HepG2 (cell line): ENCODE measurements at regions not wholly inside any gene's neighbourhood (a gene's known extent, or its start where the extent isn't known, plus 50 kb on each side); places are given as distances from the start of the nearest gene placed in this dataset.

Experiments
- ATAC-seq: fragments of 200-7000 bp; cut with Tn5 transposase; 3 replicates; pipeline ENCODE4 v1.9.1; 2020; ENCODE audit warnings: mild to moderate bottlenecking, moderate library complexity
- BruUV-seq: library from RNA; stranded (reverse); fragments of 400-500 nt; replicated peaks from 2 replicates; lab custom pipeline; 2021; lab: Mats Ljungman, UMichigan
- CTCF ChIA-PET: fragments of 300-600 bp; formaldehyde crosslinking; extraction: SDS; loops from one replicate; lab custom pipeline; 2021; ENCODE audit warnings: low total read pairs, inconsistent platforms, low intra/inter-chr PET ratio; lab: Yijun Ruan, JAX
- POLR2A ChIA-PET: fragments of 350-600 bp; sonication (Branson Sonifier 250); formaldehyde crosslinking; loops from one replicate; lab custom pipeline; 2020; ENCODE audit warnings: antibody characterized with exemption, inconsistent platforms; lab: Yijun Ruan, JAX
- DNase-seq: peaks from one replicate; pipeline ENCODE4 v3.0.0-alpha.2; 2015; ENCODE audit warnings: low spot score
- FAIRE-seq: peaks from 3 replicates; lab custom pipeline; 2011; peaks lifted over from hg19 to GRCh38; lab: Jason Lieb, UNC
- H2AFZ ChIP-seq: one replicate; pipeline ENCODE4 v1.6.1; 2011; ENCODE audit warnings: low read length, inconsistent platforms
- H3K27ac ChIP-seq: fragments of 300-600 bp; 3 replicates; pipeline ENCODE4 v1.8.0; 2011; ENCODE audit warnings: mixed run types, mild to moderate bottlenecking, mixed read lengths, low read length, inconsistent platforms; ENCODE audit not compliant: insufficient read depth; ENCODE audit errors: extremely low read length
- H3K27me3 ChIP-seq, 2 experiments: fragments of 200-600 bp in 1 of 2; 2 replicates in 1 of 2; 3 replicates in 1 of 2; pipeline versions ENCODE4 v1.6.0 to v1.8.0; 2011; ENCODE audit warnings: low read length in 2 of 2, mild to moderate bottlenecking in 2 of 2, moderate library complexity in 2 of 2, inconsistent platforms in 1 of 2; ENCODE audit not compliant: insufficient read depth in 2 of 2, control insufficient read depth in 1 of 2
- H3K36me3 ChIP-seq, 2 experiments: fragments of 200-600 bp in 1 of 2; replicated peaks in 1 of 2; 2 replicates in 1 of 2; 3 replicates in 1 of 2; pipeline versions ENCODE4 v1.5.1 to v1.8.0; 2011; ENCODE audit warnings: low read length in 2 of 2, inconsistent platforms in 1 of 2; ENCODE audit not compliant: insufficient read depth in 2 of 2, control insufficient read depth in 1 of 2
- H3K4me1 ChIP-seq: 2 replicates; pipeline ENCODE4 v1.5.1; 2012; ENCODE audit warnings: low read length, inconsistent platforms; ENCODE audit not compliant: insufficient read depth
- H3K4me2 ChIP-seq: 2 replicates; pipeline ENCODE4 v1.6.0; 2011; ENCODE audit warnings: low read depth, low read length, inconsistent platforms
- H3K4me3 ChIP-seq, 3 experiments: fragments of 200-600 bp in 1 of 3; sonication (generic), shearing (Covaris generic) in 1 of 3; replicated peaks in 1 of 3; 2 replicates each; pipeline ENCODE4 v1.5.1; 2011 to 2016; ENCODE audit warnings: low read length in 3 of 3, inconsistent platforms in 2 of 3, low read depth in 2 of 3, mild to moderate bottlenecking in 2 of 3, control low read depth in 1 of 3, mixed read lengths in 1 of 3; ENCODE audit not compliant: insufficient read depth in 1 of 3
- H3K79me2 ChIP-seq: one replicate; pipeline ENCODE4 v1.6.1; 2011; ENCODE audit warnings: low read length, inconsistent platforms; ENCODE audit not compliant: insufficient read depth
- H3K9ac ChIP-seq: 2 replicates; pipeline ENCODE4 v1.6.0; 2011; ENCODE audit warnings: mild to moderate bottlenecking, low read depth, low read length, inconsistent platforms; ENCODE audit not compliant: insufficient read depth
- H3K9me3 ChIP-seq: 2 replicates; pipeline ENCODE4 v1.5.1; 2012; ENCODE audit warnings: mild to moderate bottlenecking, low read length
- H4K20me1 ChIP-seq: 2 replicates; pipeline ENCODE4 v1.6.0; 2011; ENCODE audit warnings: inconsistent platforms, mild to moderate bottlenecking, low read length, moderate library complexity; ENCODE audit not compliant: insufficient read depth
- STAG1 ChIP-seq: sonication (generic); formaldehyde crosslinking; IDR thresholded peaks from 2 replicates; pipeline ENCODE4 v1.4.0; 2020; ENCODE audit warnings: missing genetic modification reagents
- WGBS: methylation state at CpG from one replicate; pipeline ENCODE4 v1.1.6; 2017; ENCODE audit warnings: low lambda C conversion rate; 5-methylcytosine and 5-hydroxymethylcytosine counted together
- in situ Hi-C: cut with HindIII; loops from 2 replicates; pipeline ENCODE4 v1.10.0; 2017; ENCODE audit warnings: low pct_unique_long_range_greater_than_20kb; ENCODE audit not compliant: extremely low pct_ligation_motif_present
- intact Hi-C: fragments of 100-400 bp; cut with micrococcal nuclease; formaldehyde crosslinking; loops from one replicate; pipeline ENCODE4 v1.10.0; 2022; ENCODE audit not compliant: unreplicated experiment
- TF ChIP-seq, protein P1 (sequence below): sonication (generic); formaldehyde crosslinking; IDR thresholded peaks from 2 replicates; pipeline ENCODE4 v1.4.0; 2020; ENCODE audit warnings: missing genetic modification reagents

GRCh38 chr15:98581715-98582114 lies 66.6 kb upstream of the IGF1R start:
- Histone ChIP-seq H3K9me3 (no peaks in the 10 kb centered on the region), H3K4me1 (no peaks in the 10 kb centered on the region), H3K4me3 (no peak overlapping the region), H3K4me2 (no peak overlapping the region), H3K36me3 (no peaks in the 10 kb centered on the region), H2AFZ (no peak overlapping the region), H4K20me1 (no peaks in the 10 kb centered on the region), H3K27ac (no peak overlapping the region), H3K9ac (no peak overlapping the region), H3K27me3 (peaks cover 0 to 38% of the 10 kb centered on the region in 2 experiments; a peak in 2 of 5 replicates), H3K79me2 (no peaks in the 10 kb centered on the region)
- ATAC-seq, result peak; percentile 45; the same call in 1 of the 3 replicates
- FAIRE-seq, result no peak
- DNase-seq, result no peak
- in situ Hi-C loops (no loop called here), intact Hi-C loops (no loop called here)
- no TSS peak for BruUV-seq
- TF ChIP-seq, protein P1, sequence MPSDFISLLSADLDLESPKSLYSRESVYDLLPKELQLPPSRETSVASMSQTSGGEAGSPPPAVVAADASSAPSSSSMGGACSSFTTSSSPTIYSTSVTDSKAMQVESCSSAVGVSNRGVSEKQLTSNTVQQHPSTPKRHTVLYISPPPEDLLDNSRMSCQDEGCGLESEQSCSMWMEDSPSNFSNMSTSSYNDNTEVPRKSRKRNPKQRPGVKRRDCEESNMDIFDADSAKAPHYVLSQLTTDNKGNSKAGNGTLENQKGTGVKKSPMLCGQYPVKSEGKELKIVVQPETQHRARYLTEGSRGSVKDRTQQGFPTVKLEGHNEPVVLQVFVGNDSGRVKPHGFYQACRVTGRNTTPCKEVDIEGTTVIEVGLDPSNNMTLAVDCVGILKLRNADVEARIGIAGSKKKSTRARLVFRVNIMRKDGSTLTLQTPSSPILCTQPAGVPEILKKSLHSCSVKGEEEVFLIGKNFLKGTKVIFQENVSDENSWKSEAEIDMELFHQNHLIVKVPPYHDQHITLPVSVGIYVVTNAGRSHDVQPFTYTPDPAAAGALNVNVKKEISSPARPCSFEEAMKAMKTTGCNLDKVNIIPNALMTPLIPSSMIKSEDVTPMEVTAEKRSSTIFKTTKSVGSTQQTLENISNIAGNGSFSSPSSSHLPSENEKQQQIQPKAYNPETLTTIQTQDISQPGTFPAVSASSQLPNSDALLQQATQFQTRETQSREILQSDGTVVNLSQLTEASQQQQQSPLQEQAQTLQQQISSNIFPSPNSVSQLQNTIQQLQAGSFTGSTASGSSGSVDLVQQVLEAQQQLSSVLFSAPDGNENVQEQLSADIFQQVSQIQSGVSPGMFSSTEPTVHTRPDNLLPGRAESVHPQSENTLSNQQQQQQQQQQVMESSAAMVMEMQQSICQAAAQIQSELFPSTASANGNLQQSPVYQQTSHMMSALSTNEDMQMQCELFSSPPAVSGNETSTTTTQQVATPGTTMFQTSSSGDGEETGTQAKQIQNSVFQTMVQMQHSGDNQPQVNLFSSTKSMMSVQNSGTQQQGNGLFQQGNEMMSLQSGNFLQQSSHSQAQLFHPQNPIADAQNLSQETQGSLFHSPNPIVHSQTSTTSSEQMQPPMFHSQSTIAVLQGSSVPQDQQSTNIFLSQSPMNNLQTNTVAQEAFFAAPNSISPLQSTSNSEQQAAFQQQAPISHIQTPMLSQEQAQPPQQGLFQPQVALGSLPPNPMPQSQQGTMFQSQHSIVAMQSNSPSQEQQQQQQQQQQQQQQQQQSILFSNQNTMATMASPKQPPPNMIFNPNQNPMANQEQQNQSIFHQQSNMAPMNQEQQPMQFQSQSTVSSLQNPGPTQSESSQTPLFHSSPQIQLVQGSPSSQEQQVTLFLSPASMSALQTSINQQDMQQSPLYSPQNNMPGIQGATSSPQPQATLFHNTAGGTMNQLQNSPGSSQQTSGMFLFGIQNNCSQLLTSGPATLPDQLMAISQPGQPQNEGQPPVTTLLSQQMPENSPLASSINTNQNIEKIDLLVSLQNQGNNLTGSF, result no peak
- TF ChIP-seq STAG1 (CRISPR knock-in tag), result peak; percentile 35
- ChIA-PET CTCF (no interaction called here), POLR2A (no interaction called here)
- WGBS, result 4% methylated on average over 5 of the region's 5 CpGs
